H9 (cell line): ENCODE measurements at regions not wholly inside any gene's neighbourhood (a gene's known extent, or its start where the extent isn't known, plus 50 kb on each side); places are given as distances from the start of the nearest gene placed in this dataset.

ENCODE experiments used
- DNase-seq: peaks from one replicate; pipeline ENCODE4 v3.0.0-alpha.2; 2017
- H2AFZ ChIP-seq: one replicate; pipeline ENCODE4 v1.6.1; 2013; ENCODE audit warnings: mild to moderate bottlenecking, low read length, control low read depth, moderate library complexity
- H2AK5ac ChIP-seq: 2 replicates; pipeline ENCODE4 v1.6.1; 2013; ENCODE audit warnings: low read length, control low read depth, mixed read lengths; ENCODE audit not compliant: insufficient read length
- H2BK120ac ChIP-seq: one replicate; pipeline ENCODE4 v1.6.1; 2013; ENCODE audit warnings: low read depth, mild to moderate bottlenecking, low read length, control low read depth, inconsistent platforms; ENCODE audit not compliant: poor library complexity, severe bottlenecking
- H2BK12ac ChIP-seq: 2 replicates; pipeline ENCODE4 v1.6.1; 2013; ENCODE audit warnings: low read length, control low read depth, mixed read lengths, low read depth; ENCODE audit not compliant: insufficient read length
- H2BK15ac ChIP-seq: 2 replicates; pipeline ENCODE4 v1.6.1; 2013; ENCODE audit warnings: low read depth, low read length, control low read depth
- H2BK20ac ChIP-seq: one replicate; pipeline ENCODE4 v1.6.1; 2013; ENCODE audit warnings: low read depth, mild to moderate bottlenecking, low read length, control low read depth, inconsistent platforms; ENCODE audit not compliant: poor library complexity, severe bottlenecking
- H2BK5ac ChIP-seq: 2 replicates; pipeline ENCODE4 v1.6.1; 2013; ENCODE audit warnings: low read length, control low read depth, mixed read lengths; ENCODE audit not compliant: insufficient read length
- H3K14ac ChIP-seq: 2 replicates; pipeline ENCODE4 v1.6.1; 2013; ENCODE audit warnings: low read length, control low read depth; ENCODE audit not compliant: insufficient read depth
- H3K18ac ChIP-seq: 2 replicates; pipeline ENCODE4 v1.6.1; 2013; ENCODE audit warnings: low read depth, mild to moderate bottlenecking, mixed read lengths, low read length, control low read depth; ENCODE audit not compliant: insufficient read length
- H3K23ac ChIP-seq: 2 replicates; pipeline ENCODE4 v1.6.1; 2013; ENCODE audit warnings: low read length, control low read depth, mixed read lengths, low read depth; ENCODE audit not compliant: insufficient read length
- H3K23me2 ChIP-seq: 2 replicates; pipeline ENCODE4 v1.6.1; 2013; ENCODE audit warnings: low read depth, mild to moderate bottlenecking, mixed read lengths, low read length, control low read depth; ENCODE audit not compliant: insufficient read length, poor library complexity, severe bottlenecking
- H3K27ac ChIP-seq: 2 replicates; pipeline ENCODE4 v1.5.1; 2013; ENCODE audit warnings: low read length, control low read depth, mixed read lengths, low read depth; ENCODE audit not compliant: insufficient read length
- H3K27me3 ChIP-seq: 2 replicates; pipeline ENCODE4 v1.6.1; 2013; ENCODE audit warnings: low read length, control low read depth, inconsistent platforms; ENCODE audit not compliant: insufficient read depth
- H3K4ac ChIP-seq: 2 replicates; pipeline ENCODE4 v1.6.1; 2013; ENCODE audit warnings: low read depth, mild to moderate bottlenecking, control low read depth, inconsistent platforms, low read length, moderate library complexity
- H3K4me1 ChIP-seq: 2 replicates; pipeline ENCODE4 v1.6.1; 2013; ENCODE audit warnings: low read length, control low read depth, inconsistent platforms; ENCODE audit not compliant: insufficient read depth
- H3K4me2 ChIP-seq: 2 replicates; pipeline ENCODE4 v1.6.1; 2013; ENCODE audit warnings: low read length, control low read depth, mixed read lengths; ENCODE audit not compliant: insufficient read length, insufficient read depth
- H3K56ac ChIP-seq: 2 replicates; pipeline ENCODE4 v1.6.1; 2013; ENCODE audit warnings: low read depth, mild to moderate bottlenecking, mixed read lengths, low read length, control low read depth; ENCODE audit not compliant: insufficient read length
- H3K79me1 ChIP-seq: 2 replicates; pipeline ENCODE4 v1.6.1; 2013; ENCODE audit warnings: low read depth, mild to moderate bottlenecking, moderate library complexity, low read length, control low read depth, inconsistent platforms; ENCODE audit not compliant: insufficient read depth, poor library complexity, severe bottlenecking
- H3K79me2 ChIP-seq: 2 replicates; pipeline ENCODE4 v1.6.1; 2013; ENCODE audit warnings: low read length, control low read depth, inconsistent platforms; ENCODE audit not compliant: insufficient read depth
- H3K9ac ChIP-seq: 2 replicates; pipeline ENCODE4 v1.6.1; 2013; ENCODE audit warnings: low read length, control low read depth, mixed read lengths; ENCODE audit not compliant: insufficient read length; ENCODE audit errors: extremely low read depth
- H3K9me3 ChIP-seq: one replicate; pipeline ENCODE4 v1.6.1; 2013; ENCODE audit warnings: low read depth, low read length, inconsistent platforms; ENCODE audit not compliant: control insufficient read depth
- H3T11ph ChIP-seq: one replicate; pipeline ENCODE4 v1.6.1; 2013; ENCODE audit warnings: mild to moderate bottlenecking, low read length, control low read depth, inconsistent platforms
- H4K20me1 ChIP-seq: one replicate; pipeline ENCODE4 v1.6.1; 2013; ENCODE audit not compliant: control insufficient read depth, insufficient read length, insufficient read depth
- H4K5ac ChIP-seq: 2 replicates; pipeline ENCODE4 v1.6.1; 2013; ENCODE audit warnings: low read depth, mild to moderate bottlenecking, mixed read lengths, low read length, control low read depth; ENCODE audit not compliant: insufficient read length
- H4K8ac ChIP-seq: replicated peaks from 2 replicates; pipeline ENCODE4 v1.6.1; 2013; ENCODE audit warnings: low read length, control low read depth, mixed read lengths, low read depth; ENCODE audit not compliant: insufficient read length
- H4K91ac ChIP-seq: 2 replicates; pipeline ENCODE4 v1.6.1; 2013; ENCODE audit warnings: low read depth, mild to moderate bottlenecking, moderate library complexity, mixed read lengths, low read length, control low read depth; ENCODE audit not compliant: insufficient read length
- H3K27ac Mint-ChIP-seq, 3 experiments: 2 replicates in 2 of 3; 3 replicates in 1 of 3; pipeline ENCODE4 v1.8.0; 2020 to 2021; ENCODE audit warnings: mixed read lengths in 3 of 3, mild to moderate bottlenecking in 1 of 3, moderate library complexity in 1 of 3
- H3K27me3 Mint-ChIP-seq: 2 replicates; pipeline ENCODE4 v1.8.0; 2021; ENCODE audit warnings: low read depth, mild to moderate bottlenecking, moderate library complexity, mixed read lengths
- H3K36me3 Mint-ChIP-seq, 3 experiments: 2 replicates in 2 of 3; 3 replicates in 1 of 3; pipeline ENCODE4 v1.8.0; 2020 to 2021; ENCODE audit warnings: low read depth in 3 of 3, mixed read lengths in 3 of 3; ENCODE audit not compliant: insufficient read depth in 1 of 3
- H3K4me1 Mint-ChIP-seq, 2 experiments: 2 replicates each; pipeline ENCODE4 v1.8.0; 2020; ENCODE audit warnings: mixed read lengths in 2 of 2
- H3K4me3 Mint-ChIP-seq, 2 experiments: 2 replicates in 1 of 2; 3 replicates in 1 of 2; pipeline ENCODE4 v1.8.0; 2020 to 2021; ENCODE audit warnings: mild to moderate bottlenecking in 2 of 2, mixed read lengths in 2 of 2, moderate library complexity in 1 of 2
- H3K9me3 Mint-ChIP-seq, 2 experiments: 2 replicates in 1 of 2; 3 replicates in 1 of 2; pipeline ENCODE4 v1.8.0; 2020; ENCODE audit warnings: mild to moderate bottlenecking in 2 of 2, mixed read lengths in 2 of 2, moderate library complexity in 1 of 2
- WGBS: extraction: QIAGEN DNeasy Blood & Tissue Kit; methylation state at CpG from one replicate; pipeline ENCODE4 v1.1.7; 2013; ENCODE audit warnings: missing lambda C conversion rate, low lambda C conversion rate, mixed read lengths; ENCODE audit not compliant: insufficient read length; ENCODE audit errors: extremely low coverage; 5-methylcytosine and 5-hydroxymethylcytosine counted together
- TF ChIP-seq, protein P1 (sequence below): fragments of 200-600 bp; sonication (generic); conservative IDR thresholded peaks from 3 replicates; pipeline ENCODE4 v1.8.0; 2021; ENCODE audit warnings: antibody characterized with exemption, mild to moderate bottlenecking

DNA sequence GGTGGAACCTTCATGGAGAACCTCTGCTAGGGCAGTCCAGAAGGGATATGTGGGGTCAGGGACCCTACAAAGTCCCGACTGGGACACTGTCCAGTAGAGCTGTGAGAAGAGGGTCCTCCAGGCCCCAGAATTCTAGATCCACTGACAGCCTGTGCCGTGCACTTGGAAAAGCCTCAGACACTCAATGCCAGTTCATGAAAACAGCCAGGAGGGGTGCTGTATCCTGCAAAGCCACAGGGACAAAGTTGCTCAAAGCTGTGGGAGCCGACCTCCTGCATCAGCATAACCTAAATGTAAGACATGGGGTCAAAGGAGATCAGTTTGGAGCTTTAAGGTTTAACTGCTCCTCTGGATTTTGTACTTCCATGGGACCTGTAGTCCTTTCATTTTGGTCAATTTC lies 448.8 kb upstream of the CADM2 start:
- Histone ChIP-seq H3K56ac (no peak overlapping the region), H2BK5ac (no peak overlapping the region), H2AFZ (no peak overlapping the region), H4K5ac (no peak overlapping the region), H3K4me1 (no peaks in the 10 kb centered on the region), H3K9me3 (no peaks in the 10 kb centered on the region), H3K9ac (no peak overlapping the region), H3K27ac (no peak overlapping the region), H2BK12ac (no peak overlapping the region), H3K23me2 (no peaks in the 10 kb centered on the region), H3T11ph (no peak overlapping the region), H3K18ac (no peak overlapping the region), H3K4me2 (no peak overlapping the region), H4K91ac (no peak overlapping the region), H4K20me1 (no peaks in the 10 kb centered on the region), H3K27me3 (no peaks in the 10 kb centered on the region), H3K14ac (no peak overlapping the region), H2AK5ac (no peak overlapping the region), H3K79me1 (no peaks in the 10 kb centered on the region), H3K79me2 (no peaks in the 10 kb centered on the region), H2BK20ac (no peak overlapping the region), H4K8ac (no peak overlapping the region), H2BK120ac (no peak overlapping the region), H2BK15ac (no peak overlapping the region), H3K4ac (no peak overlapping the region), H3K23ac (no peak overlapping the region)
- Mint-ChIP-seq H3K27ac (no peak overlapping the region), H3K4me1 (no peaks in the 10 kb centered on the region), H3K4me3 (no peak overlapping the region), H3K9me3 (peaks cover 5 to 6% of the 10 kb centered on the region in 2 experiments; a peak in 3 of 5 replicates), H3K36me3 (peaks cover 0 to 3% (median 0%) of the 10 kb centered on the region in 3 experiments; a peak in 2 of 7 replicates), H3K27me3 (no peaks in the 10 kb centered on the region)
- WGBS, result no CpG with 5 or more reads among the region's 3 CpGs
- peak; percentile 36 for DNase-seq
- TF ChIP-seq, protein P1, sequence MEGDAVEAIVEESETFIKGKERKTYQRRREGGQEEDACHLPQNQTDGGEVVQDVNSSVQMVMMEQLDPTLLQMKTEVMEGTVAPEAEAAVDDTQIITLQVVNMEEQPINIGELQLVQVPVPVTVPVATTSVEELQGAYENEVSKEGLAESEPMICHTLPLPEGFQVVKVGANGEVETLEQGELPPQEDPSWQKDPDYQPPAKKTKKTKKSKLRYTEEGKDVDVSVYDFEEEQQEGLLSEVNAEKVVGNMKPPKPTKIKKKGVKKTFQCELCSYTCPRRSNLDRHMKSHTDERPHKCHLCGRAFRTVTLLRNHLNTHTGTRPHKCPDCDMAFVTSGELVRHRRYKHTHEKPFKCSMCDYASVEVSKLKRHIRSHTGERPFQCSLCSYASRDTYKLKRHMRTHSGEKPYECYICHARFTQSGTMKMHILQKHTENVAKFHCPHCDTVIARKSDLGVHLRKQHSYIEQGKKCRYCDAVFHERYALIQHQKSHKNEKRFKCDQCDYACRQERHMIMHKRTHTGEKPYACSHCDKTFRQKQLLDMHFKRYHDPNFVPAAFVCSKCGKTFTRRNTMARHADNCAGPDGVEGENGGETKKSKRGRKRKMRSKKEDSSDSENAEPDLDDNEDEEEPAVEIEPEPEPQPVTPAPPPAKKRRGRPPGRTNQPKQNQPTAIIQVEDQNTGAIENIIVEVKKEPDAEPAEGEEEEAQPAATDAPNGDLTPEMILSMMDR, result peak; percentile 40; the same call in 2 of the 3 replicates
